B cell (primary cell): ENCODE measurements at regions not wholly inside any gene's neighbourhood (a gene's known extent, or its start where the extent isn't known, plus 50 kb on each side); places are given as distances from the start of the nearest gene placed in this dataset.

Experiments used
- EZH2 ChIP-seq: IDR thresholded peaks from 2 replicates; pipeline ENCODE4 v1.6.1; 2012; ENCODE audit warnings: borderline replicate concordance, low read depth, mild to moderate bottlenecking, moderate library complexity, low read length; ENCODE audit not compliant: insufficient read depth, poor library complexity, severe bottlenecking
- TF ChIP-seq, protein P1 (sequence below): fragments of 200-600 bp; IDR thresholded peaks from one replicate; pipeline ENCODE4 v1.8.0; 2022; ENCODE audit warnings: antibody characterized with exemption, mild to moderate bottlenecking

DNA sequence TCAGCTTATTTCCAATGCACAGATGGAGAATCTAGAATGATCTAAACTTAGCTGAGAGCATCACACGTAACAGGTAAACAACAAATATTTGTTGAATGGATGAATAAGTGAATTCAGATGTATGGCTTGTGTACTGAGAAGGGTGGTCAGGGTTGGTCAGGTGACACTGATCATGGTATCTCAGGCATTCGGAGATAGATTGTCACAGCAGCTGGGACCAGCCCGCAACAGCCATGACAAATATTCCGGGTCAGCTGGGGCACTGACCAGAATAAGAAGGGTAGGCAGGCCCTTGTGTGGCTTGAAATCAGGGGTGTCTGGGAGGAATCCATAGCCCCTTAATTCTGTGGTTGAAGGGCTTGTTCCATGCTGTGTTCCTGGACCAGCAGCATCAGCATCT is 159.4 kb upstream of the ARX start:
- TF ChIP-seq, protein P1, sequence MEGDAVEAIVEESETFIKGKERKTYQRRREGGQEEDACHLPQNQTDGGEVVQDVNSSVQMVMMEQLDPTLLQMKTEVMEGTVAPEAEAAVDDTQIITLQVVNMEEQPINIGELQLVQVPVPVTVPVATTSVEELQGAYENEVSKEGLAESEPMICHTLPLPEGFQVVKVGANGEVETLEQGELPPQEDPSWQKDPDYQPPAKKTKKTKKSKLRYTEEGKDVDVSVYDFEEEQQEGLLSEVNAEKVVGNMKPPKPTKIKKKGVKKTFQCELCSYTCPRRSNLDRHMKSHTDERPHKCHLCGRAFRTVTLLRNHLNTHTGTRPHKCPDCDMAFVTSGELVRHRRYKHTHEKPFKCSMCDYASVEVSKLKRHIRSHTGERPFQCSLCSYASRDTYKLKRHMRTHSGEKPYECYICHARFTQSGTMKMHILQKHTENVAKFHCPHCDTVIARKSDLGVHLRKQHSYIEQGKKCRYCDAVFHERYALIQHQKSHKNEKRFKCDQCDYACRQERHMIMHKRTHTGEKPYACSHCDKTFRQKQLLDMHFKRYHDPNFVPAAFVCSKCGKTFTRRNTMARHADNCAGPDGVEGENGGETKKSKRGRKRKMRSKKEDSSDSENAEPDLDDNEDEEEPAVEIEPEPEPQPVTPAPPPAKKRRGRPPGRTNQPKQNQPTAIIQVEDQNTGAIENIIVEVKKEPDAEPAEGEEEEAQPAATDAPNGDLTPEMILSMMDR: no peak
- no peak for TF ChIP-seq EZH2
